ENCODE measurements at regions not wholly inside any gene's neighbourhood (a gene's known extent, or its start where the extent isn't known, plus 50 kb on each side); places are given as distances from the start of the nearest gene placed in this dataset.
"Not testable (repeated sequence)": the region's sequence is repeated elsewhere in the genome, so short reads cannot be mapped to it uniquely, and the experiment has no call there.

- H3K9me3 Mint-ChIP-seq: peaks cover 16% of the 10 kb centered on the region
- no peak overlapping the region for H3K4me3 Mint-ChIP-seq (ENCODE audit: low read depth)
- H3K27ac Mint-ChIP-seq: no peak overlapping the region
- DNase-seq (ENCODE audit: low spot score): no peak
- no peaks in the 10 kb centered on the region for H3K36me3 Mint-ChIP-seq (ENCODE audit: low read depth)
- H3K27me3 Mint-ChIP-seq (ENCODE audit: low read depth): no peaks in the 10 kb centered on the region
- H3K4me1 Mint-ChIP-seq (ENCODE audit: low read depth): no peaks in the 10 kb centered on the region
- intact Hi-C loops (cut with micrococcal nuclease): no loop called here
Observed at GRCh38 chr14:45949479-45949878, 696.5 kb upstream of the MIS18BP1 start.

GRCh38 chr14:45947830-45948229 is 694.8 kb upstream of the MIS18BP1 start:
- H3K27me3 Mint-ChIP-seq (ENCODE audit: low read depth): no peaks in the 10 kb centered on the region
- no peaks in the 10 kb centered on the region for H3K4me1 Mint-ChIP-seq (ENCODE audit: low read depth)
- peaks cover 22% of the 10 kb centered on the region for H3K9me3 Mint-ChIP-seq
- no peak overlapping the region for H3K27ac Mint-ChIP-seq
- no peaks in the 10 kb centered on the region for H3K36me3 Mint-ChIP-seq (ENCODE audit: low read depth)
- intact Hi-C loops (cut with micrococcal nuclease): no loop called here
- no peak overlapping the region for H3K4me3 Mint-ChIP-seq (ENCODE audit: low read depth)
- no peak for DNase-seq (ENCODE audit: low spot score)

GRCh38 chr14:45946251-45946650 is 693.2 kb upstream of the MIS18BP1 start:
- Mint-ChIP-seq H3K36me3 (ENCODE audit: low read depth) (no peaks in the 10 kb centered on the region), H3K27ac (no peak overlapping the region), H3K4me3 (ENCODE audit: low read depth) (no peak overlapping the region), H3K27me3 (ENCODE audit: low read depth) (no peaks in the 10 kb centered on the region), H3K4me1 (ENCODE audit: low read depth) (no peaks in the 10 kb centered on the region), H3K9me3 (peaks cover 24% of the 10 kb centered on the region)
- DNase-seq (ENCODE audit: low spot score): no peak
- intact Hi-C loops (cut with micrococcal nuclease): no loop called here

- Mint-ChIP-seq H3K27ac (no peak overlapping the region), H3K4me3 (ENCODE audit: low read depth) (no peak overlapping the region), H3K4me1 (ENCODE audit: low read depth) (no peaks in the 10 kb centered on the region), H3K9me3 (peaks cover 57% of the 10 kb centered on the region), H3K27me3 (ENCODE audit: low read depth) (no peaks in the 10 kb centered on the region), H3K36me3 (ENCODE audit: low read depth) (no peaks in the 10 kb centered on the region)
- intact Hi-C loops (cut with micrococcal nuclease): no loop called here
- no peak for DNase-seq (ENCODE audit: low spot score)
Observed at GRCh38 chr14:45940318-45940717, 687.3 kb upstream of the MIS18BP1 start.

- intact Hi-C loops (cut with micrococcal nuclease): no loop called here
- H3K9me3 Mint-ChIP-seq: peaks cover 55% of the 10 kb centered on the region
- no peak overlapping the region for H3K4me3 Mint-ChIP-seq (ENCODE audit: low read depth)
- no peaks in the 10 kb centered on the region for H3K27me3 Mint-ChIP-seq (ENCODE audit: low read depth)
- no peak for DNase-seq (ENCODE audit: low spot score)
- H3K36me3 Mint-ChIP-seq (ENCODE audit: low read depth): no peaks in the 10 kb centered on the region
- H3K4me1 Mint-ChIP-seq (ENCODE audit: low read depth): no peaks in the 10 kb centered on the region
- no peak overlapping the region for H3K27ac Mint-ChIP-seq
Observed at GRCh38 chr14:45939572-45939971, 686.6 kb upstream of the MIS18BP1 start.

GRCh38 chr14:45919995-45920394 is 667.0 kb upstream of the MIS18BP1 start:
- H3K27me3 Mint-ChIP-seq (ENCODE audit: low read depth); DNase-seq (ENCODE audit: low spot score); intact Hi-C loops (cut with micrococcal nuclease); H3K36me3 Mint-ChIP-seq (ENCODE audit: low read depth); H3K27ac Mint-ChIP-seq; H3K4me3 Mint-ChIP-seq (ENCODE audit: low read depth); H3K4me1 Mint-ChIP-seq (ENCODE audit: low read depth): not testable (repeated sequence)
- peaks cover 32% of the 10 kb centered on the region for H3K9me3 Mint-ChIP-seq

GRCh38 chr14:45916340-45916953 is 663.4 kb upstream of the MIS18BP1 start:
- no peaks in the 10 kb centered on the region for H3K27me3 Mint-ChIP-seq (ENCODE audit: low read depth)
- intact Hi-C loops (cut with micrococcal nuclease): no loop called here
- no peak for DNase-seq (ENCODE audit: low spot score)
- H3K9me3 Mint-ChIP-seq: peaks cover 41% of the 10 kb centered on the region
- no peak overlapping the region for H3K27ac Mint-ChIP-seq
- H3K4me3 Mint-ChIP-seq (ENCODE audit: low read depth): no peak overlapping the region
- no peaks in the 10 kb centered on the region for H3K4me1 Mint-ChIP-seq (ENCODE audit: low read depth)
- H3K36me3 Mint-ChIP-seq (ENCODE audit: low read depth): no peaks in the 10 kb centered on the region

- no peak for DNase-seq (ENCODE audit: low spot score)
- Mint-ChIP-seq H3K27me3 (ENCODE audit: low read depth) (no peaks in the 10 kb centered on the region), H3K36me3 (ENCODE audit: low read depth) (no peaks in the 10 kb centered on the region), H3K4me3 (ENCODE audit: low read depth) (no peak overlapping the region), H3K4me1 (ENCODE audit: low read depth) (no peaks in the 10 kb centered on the region), H3K27ac (no peak overlapping the region), H3K9me3 (peaks cover 7% of the 10 kb centered on the region)
- intact Hi-C loops (cut with micrococcal nuclease): no loop called here
Observed at GRCh38 chr14:45907782-45908181, 654.8 kb upstream of the MIS18BP1 start.

GRCh38 chr14:45906257-45906656 is 653.3 kb upstream of the MIS18BP1 start:
- H3K27me3 Mint-ChIP-seq (ENCODE audit: low read depth): no peaks in the 10 kb centered on the region
- H3K4me3 Mint-ChIP-seq (ENCODE audit: low read depth): no peak overlapping the region
- H3K36me3 Mint-ChIP-seq (ENCODE audit: low read depth): no peaks in the 10 kb centered on the region
- no peaks in the 10 kb centered on the region for H3K4me1 Mint-ChIP-seq (ENCODE audit: low read depth)
- peaks cover 15% of the 10 kb centered on the region for H3K9me3 Mint-ChIP-seq
- no peak for DNase-seq (ENCODE audit: low spot score)
- no peak overlapping the region for H3K27ac Mint-ChIP-seq
- intact Hi-C loops (cut with micrococcal nuclease): no loop called here

- no peaks in the 10 kb centered on the region for H3K36me3 Mint-ChIP-seq (ENCODE audit: low read depth)
- H3K9me3 Mint-ChIP-seq: peaks cover 15% of the 10 kb centered on the region
- H3K4me1 Mint-ChIP-seq (ENCODE audit: low read depth): no peaks in the 10 kb centered on the region
- H3K4me3 Mint-ChIP-seq (ENCODE audit: low read depth): no peak overlapping the region
- H3K27me3 Mint-ChIP-seq (ENCODE audit: low read depth): no peaks in the 10 kb centered on the region
- DNase-seq (ENCODE audit: low spot score): no peak
- no peak overlapping the region for H3K27ac Mint-ChIP-seq
- intact Hi-C loops (cut with micrococcal nuclease): no loop called here
Observed at GRCh38 chr14:45905672-45906071, 652.7 kb upstream of the MIS18BP1 start.

- no peak overlapping the region for H3K27ac Mint-ChIP-seq
- no peak overlapping the region for H3K4me3 Mint-ChIP-seq (ENCODE audit: low read depth)
- intact Hi-C loops (cut with micrococcal nuclease): no loop called here
- H3K4me1 Mint-ChIP-seq (ENCODE audit: low read depth): no peaks in the 10 kb centered on the region
- H3K27me3 Mint-ChIP-seq (ENCODE audit: low read depth): no peaks in the 10 kb centered on the region
- H3K36me3 Mint-ChIP-seq (ENCODE audit: low read depth): no peaks in the 10 kb centered on the region
- DNase-seq (ENCODE audit: low spot score): no peak
- H3K9me3 Mint-ChIP-seq: peaks cover 22% of the 10 kb centered on the region
Observed at GRCh38 chr14:45904314-45904713, 651.3 kb upstream of the MIS18BP1 start.

- Mint-ChIP-seq H3K4me3 (ENCODE audit: low read depth) (no peak overlapping the region), H3K36me3 (ENCODE audit: low read depth) (no peaks in the 10 kb centered on the region)
Observed at GRCh38 chr14:45902241-45902640, 649.2 kb upstream of the MIS18BP1 start.

GRCh38 chr14:45897439-45897838 is 644.4 kb upstream of the MIS18BP1 start:
- H3K4me1 Mint-ChIP-seq (ENCODE audit: low read depth): no peaks in the 10 kb centered on the region

More at GRCh38 chr14:45902241-45902640, 649.2 kb upstream of the MIS18BP1 start:
- no peaks in the 10 kb centered on the region for H3K4me1 Mint-ChIP-seq (ENCODE audit: low read depth)
- no peaks in the 10 kb centered on the region for H3K27me3 Mint-ChIP-seq (ENCODE audit: low read depth)
- no peak overlapping the region for H3K27ac Mint-ChIP-seq
- no peak for DNase-seq (ENCODE audit: low spot score)
- H3K9me3 Mint-ChIP-seq: peaks cover 28% of the 10 kb centered on the region
- intact Hi-C loops (cut with micrococcal nuclease): no loop called here

GRCh38 chr14:45893127-45893526 is 640.1 kb upstream of the MIS18BP1 start:
- Mint-ChIP-seq H3K4me1 (ENCODE audit: low read depth) (no peaks in the 10 kb centered on the region), H3K27ac (no peak overlapping the region), H3K36me3 (ENCODE audit: low read depth) (no peaks in the 10 kb centered on the region), H3K9me3 (peaks cover 53% of the 10 kb centered on the region), H3K4me3 (ENCODE audit: low read depth) (no peak overlapping the region), H3K27me3 (ENCODE audit: low read depth) (no peaks in the 10 kb centered on the region)
- intact Hi-C loops (cut with micrococcal nuclease): no loop called here
- no peak for DNase-seq (ENCODE audit: low spot score)

More at GRCh38 chr14:45897439-45897838, 644.4 kb upstream of the MIS18BP1 start:
- H3K27me3 Mint-ChIP-seq (ENCODE audit: low read depth): no peaks in the 10 kb centered on the region
- DNase-seq (ENCODE audit: low spot score): no peak
- H3K27ac Mint-ChIP-seq: no peak overlapping the region
- intact Hi-C loops (cut with micrococcal nuclease): no loop called here
- peaks cover 48% of the 10 kb centered on the region for H3K9me3 Mint-ChIP-seq
- no peak overlapping the region for H3K4me3 Mint-ChIP-seq (ENCODE audit: low read depth)
- no peaks in the 10 kb centered on the region for H3K36me3 Mint-ChIP-seq (ENCODE audit: low read depth)
